HG02981 (cell line): ENCODE measurements at regions not wholly inside any gene's neighbourhood (a gene's known extent, or its start where the extent isn't known, plus 50 kb on each side); places are given as distances from the start of the nearest gene placed in this dataset.
"Not testable (repeated sequence)": the region's sequence is repeated elsewhere in the genome, so short reads cannot be mapped to it uniquely, and the experiment has no call there.

Experiments used
- ATAC-seq: cut with Tn5 transposase; IDR thresholded peaks from one replicate; pipeline ENCODE4 v1.9.1; 2021; ENCODE audit warnings: mild to moderate bottlenecking, moderate library complexity; ENCODE audit not compliant: unreplicated experiment

GRCh38 chr2:77720115-77720514 is 197.9 kb upstream of the LRRTM4 start:
- no peak for ATAC-seq

GRCh38 chr2:77721593-77721992 is 199.4 kb upstream of the LRRTM4 start:
- no peak for ATAC-seq

GRCh38 chr2:77725045-77725444 is 202.9 kb upstream of the LRRTM4 start:
- no peak for ATAC-seq

DNA sequence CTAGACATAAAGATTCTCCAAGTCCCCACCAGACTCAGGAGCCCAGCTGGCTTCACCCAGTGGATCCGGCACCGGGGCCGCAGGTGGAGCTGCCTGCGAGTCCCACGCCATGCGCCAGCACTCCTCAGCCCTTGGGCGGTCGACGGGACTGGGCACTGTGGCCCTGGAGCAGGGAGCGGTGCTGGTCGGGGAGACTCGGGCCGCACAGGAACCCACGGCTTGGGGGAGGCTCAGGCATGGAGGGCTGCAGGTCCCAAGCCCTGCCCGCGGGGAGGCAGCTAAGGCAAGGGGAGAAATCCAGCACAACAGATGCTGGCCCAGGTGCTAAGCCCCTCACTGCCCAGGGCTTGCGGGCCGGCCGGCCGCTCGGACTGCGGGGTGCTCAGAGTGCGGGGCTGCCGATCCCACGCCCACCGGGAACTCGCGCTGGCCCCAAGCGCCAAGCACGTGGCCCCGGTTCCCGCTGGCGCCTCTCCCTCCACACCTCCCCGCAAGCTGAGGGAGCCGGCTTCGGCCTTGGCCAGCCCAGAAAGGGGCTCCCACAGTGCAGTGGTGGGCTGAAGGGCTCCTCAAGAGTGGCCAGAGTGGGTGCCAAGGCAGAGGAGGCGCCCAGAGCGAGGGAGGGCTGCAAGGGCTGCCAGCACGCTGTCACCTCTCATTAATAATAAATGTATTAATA is 212.6 kb upstream of the LRRTM4 start:
- not testable (repeated sequence) for ATAC-seq

- no peak for ATAC-seq
Observed at GRCh38 chr2:77737236-77737635, 215.1 kb upstream of the LRRTM4 start.

- no peak for ATAC-seq
Observed at GRCh38 chr2:77746780-77747179, 224.6 kb upstream of the LRRTM4 start.

DNA sequence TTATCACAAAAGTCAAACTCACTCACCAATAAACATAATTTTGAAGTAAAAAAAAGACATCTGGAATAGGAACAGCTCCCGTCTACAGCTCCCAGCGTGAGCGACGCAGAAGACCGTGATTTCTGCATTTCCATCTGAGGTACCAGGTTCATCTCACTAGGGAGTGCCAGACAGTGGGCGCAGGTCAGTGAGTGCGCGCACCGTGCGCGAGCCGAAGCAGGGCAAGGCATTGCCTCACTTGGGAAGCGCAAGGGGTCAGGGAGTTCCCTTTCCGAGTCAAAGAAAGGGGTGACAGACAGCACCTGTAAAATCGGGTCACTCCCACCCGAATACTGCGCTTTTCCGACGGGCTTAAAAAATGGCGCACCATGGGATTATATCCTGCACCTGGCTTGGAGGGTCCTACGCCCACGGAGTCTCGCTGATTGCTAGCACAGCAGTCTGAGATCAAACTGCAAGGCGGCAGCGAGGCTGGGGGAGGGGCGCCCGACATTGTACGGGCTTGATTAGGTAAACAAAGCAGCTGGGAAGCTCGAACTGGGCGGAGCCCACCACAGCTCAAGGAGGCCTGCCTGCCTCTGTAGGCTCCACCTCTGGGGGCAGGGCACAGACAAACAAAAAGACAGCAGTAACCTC is 231.7 kb upstream of the LRRTM4 start:
- not testable (repeated sequence) for ATAC-seq

GRCh38 chr2:77767388-77768076 is 245.4 kb upstream of the LRRTM4 start:
- ATAC-seq, result no peak

GRCh38 chr2:77768508-77768907 is 246.3 kb upstream of the LRRTM4 start:
- ATAC-seq, result no peak

DNA sequence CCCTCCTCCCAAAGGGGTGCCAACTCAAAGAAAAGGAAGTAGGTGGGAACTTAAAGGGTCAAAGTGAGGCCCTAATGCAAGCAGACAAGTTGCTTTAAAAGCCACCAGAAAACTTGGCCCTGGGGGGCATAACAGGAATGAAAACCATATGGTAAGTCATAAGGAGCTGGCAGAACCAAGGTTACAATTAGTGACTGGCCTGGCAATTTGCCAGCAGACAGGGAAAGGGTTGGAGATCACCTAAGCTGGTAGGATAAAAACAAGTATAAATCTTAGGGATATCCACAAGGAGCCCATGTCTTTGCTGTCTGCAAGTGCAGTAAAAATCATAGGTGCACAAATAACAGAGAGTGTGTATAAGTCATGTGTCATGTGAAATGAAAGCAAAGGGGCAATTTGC is 256.7 kb upstream of the LRRTM4 start:
- ATAC-seq, result no peak

DNA sequence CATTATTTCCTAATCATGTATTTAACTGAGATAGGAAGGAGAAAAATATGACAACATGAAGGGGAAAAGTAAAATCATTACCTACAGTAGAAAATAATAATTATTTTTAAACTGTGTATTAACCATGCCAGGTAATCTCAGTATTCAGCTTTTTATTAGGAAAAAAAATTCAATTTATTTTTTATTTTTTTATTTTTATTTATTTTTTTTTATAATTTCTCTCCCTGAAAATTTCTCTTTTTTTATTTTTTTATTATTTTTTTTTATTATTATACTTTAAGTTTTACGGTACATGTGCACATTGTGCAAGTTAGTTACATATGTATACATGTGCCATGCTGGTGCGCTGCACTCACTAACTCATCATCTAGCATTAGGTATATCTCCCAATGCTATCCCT is 271.3 kb upstream of the LRRTM4 start:
- ATAC-seq, result not testable (repeated sequence)

DNA sequence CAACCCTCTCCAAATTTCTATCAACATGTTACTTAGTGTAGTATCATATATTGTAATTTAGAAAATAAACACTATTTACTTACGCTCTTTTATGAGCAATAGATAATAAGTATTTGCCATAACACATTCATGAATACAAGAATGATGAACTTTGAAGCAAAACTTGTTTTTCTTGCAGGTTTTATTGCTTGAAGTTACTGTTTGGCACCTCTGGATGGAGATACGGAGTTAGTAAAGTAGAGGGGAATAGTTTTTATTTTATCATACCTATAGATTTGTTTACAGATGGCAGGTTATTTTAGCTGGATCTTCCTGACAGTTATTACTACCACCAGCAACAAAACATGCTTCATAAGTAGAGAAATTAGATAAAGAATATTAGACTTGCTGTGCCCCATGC is 274.2 kb upstream of the LRRTM4 start:
- no peak for ATAC-seq

DNA sequence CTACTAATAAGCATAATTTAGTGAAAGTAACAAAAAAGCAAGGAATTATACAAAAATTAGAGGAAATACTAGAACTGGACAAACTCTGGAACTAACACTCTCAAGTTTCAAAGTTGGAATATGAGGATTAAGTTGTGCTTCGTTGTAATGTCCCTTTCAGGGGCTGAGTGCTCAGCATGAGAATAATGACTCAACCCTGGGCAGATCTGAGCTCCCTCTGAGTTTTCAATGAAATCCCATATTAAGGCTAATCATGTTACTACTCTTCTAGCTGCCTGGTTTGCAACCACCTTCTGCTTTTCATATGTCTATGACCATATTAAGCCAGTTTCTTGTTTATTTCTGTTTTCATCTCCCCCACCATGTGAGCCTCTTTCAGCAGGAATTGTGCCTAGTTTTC is 274.9 kb upstream of the LRRTM4 start:
- no peak for ATAC-seq

DNA sequence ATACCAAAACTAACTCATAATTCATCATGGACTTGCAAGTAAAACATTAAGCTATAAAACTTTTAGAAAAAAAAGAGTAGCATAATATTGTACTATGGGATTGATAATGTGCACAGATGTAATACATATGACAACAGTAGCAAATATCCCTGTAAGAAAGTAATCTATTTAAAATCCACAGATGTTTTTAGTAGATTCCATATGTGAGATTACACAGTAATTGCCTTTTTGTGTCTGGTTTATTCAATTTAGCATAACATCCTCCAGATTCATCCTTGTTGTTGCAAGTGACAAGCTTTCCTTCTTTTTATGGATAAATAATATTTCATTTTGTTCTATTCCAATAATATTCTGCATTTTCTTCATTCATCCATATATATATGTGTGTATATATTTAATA is 278.2 kb upstream of the LRRTM4 start:
- no peak for ATAC-seq

DNA sequence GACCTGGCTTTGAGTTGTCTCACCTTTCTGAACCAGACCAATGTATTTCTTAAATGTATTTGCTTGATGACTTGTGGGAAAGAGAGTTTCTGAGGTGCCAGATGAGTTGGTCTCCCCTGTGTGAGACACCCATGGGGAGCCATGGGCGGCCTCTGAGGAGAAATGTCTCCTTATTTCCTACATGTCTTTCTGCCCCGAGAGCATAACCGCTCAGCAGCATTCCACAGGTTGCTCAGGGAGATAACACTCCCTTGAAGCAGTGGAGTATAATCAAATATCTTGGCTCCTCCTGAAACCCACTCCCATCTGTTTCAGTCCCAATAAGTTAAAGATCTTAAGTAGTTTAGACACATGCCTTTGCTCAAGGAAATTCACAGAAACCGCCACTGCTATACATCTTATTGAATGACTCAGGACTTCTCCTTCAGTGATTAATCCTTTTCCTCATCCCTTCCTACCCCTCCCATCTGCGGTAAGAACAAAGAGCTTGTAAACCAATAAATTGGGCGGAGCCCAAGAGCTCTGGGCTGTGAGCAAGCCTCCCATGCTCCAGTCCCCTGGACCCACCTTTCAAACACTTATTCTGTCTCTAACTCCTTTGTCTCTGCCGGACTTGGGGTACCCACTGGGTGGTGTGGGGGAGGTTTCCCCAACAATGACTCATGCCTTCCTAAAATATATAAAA is 285.5 kb upstream of the LRRTM4 start:
- no peak for ATAC-seq

GRCh38 chr2:77808599-77808998 is 286.4 kb upstream of the LRRTM4 start:
- no peak for ATAC-seq

DNA sequence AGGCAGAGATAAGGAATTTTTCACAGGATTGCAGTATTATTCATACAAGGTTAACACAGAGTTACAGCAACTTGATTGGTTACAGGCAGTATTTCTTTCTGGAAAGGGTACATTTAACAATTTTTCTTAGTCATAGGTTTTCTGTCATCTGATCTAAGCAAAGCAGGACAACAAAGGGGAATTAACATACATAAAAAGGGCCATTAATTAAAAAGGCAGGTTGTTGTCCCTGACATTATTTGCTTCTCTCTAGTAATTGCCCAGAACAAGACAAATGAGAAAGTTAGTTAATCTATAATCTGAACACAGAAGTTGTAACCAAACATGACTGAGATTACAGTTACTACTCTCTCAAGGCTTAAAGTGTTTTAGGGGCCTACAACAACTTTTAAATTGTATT is 291.4 kb upstream of the LRRTM4 start:
- ATAC-seq, result no peak

- no peak for ATAC-seq
Observed at GRCh38 chr2:77816618-77817017, 294.4 kb upstream of the LRRTM4 start.

GRCh38 chr2:77818186-77818585 is 296.0 kb upstream of the LRRTM4 start:
- no peak for ATAC-seq

DNA sequence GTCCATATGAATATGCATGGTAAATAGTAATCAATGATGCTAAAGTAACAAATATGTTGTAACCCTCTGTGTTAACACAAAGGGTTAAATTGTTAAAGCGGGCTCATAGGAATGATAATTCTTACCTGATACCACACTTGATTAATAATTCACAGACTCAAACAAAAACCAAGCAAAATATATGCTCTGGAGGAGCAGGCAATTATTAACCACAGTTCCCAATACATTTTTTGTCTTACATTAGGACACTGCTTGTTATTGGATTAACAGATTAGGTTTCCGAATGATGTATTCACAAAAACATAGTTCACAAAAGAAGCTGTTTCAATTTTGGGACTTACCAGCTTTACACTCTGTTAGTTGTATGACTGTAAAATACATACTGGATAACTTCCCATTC is 300.9 kb upstream of the LRRTM4 start:
- ATAC-seq, result no peak

GRCh38 chr2:77831060-77831459 is 308.9 kb upstream of the LRRTM4 start:
- ATAC-seq, result no peak

DNA sequence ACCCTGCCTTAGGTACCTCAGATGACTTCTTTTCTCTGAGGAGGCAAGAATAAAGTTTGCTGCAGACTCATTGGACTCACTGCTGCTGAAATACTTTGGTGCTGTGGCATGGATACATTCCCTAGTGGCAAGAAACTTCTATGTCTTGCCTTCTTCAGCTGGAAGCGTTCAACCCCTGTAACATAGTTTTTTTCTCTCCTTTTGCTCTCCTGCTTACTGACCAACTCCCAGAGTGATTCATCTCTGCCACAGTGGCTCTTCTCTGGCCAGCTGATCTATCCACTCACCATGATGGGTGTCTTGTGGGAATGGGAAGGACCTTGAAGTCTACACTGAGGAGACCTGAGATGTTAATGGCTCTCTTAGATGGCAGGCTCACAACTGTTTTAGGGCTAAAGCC is 309.3 kb upstream of the LRRTM4 start:
- no peak for ATAC-seq
